ENCODE measurements at regions not wholly inside any gene's neighbourhood (a gene's known extent, or its start where the extent isn't known, plus 50 kb on each side); places are given as distances from the start of the nearest gene placed in this dataset.

DNA sequence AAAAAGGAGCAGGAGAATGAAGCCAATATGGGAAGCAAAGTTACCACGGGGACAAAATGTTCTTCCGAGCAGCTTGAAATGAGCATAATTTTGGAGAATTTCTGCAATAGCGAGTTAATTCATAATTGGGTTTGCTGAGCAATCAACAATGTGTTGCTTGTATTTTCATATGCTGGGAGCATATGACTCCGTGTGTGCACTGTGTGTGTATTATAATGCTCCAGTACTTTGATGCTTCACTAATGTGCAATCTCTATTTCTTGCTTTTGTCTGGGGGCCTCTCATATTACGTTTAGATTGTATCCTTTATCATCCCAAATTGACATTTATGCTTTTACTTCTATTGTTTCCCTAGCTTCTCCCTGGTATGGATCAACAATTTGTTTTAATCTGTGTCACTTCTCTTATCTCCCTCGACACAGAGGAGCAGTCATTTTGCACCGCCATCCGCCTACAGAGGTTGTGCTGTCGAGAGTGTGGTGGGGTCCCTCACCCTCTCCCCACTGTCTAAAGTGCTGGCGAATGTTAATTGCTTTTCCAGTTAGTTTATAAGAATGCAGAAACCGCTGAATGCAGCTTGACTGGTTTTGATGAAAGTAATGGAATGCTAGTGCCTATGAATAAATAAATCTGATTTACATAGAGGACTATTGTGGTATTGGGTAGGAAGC, 372.5 kb upstream of the WWC1 start:
- no peak for TF ChIP-seq CTCF (IDR thresholded peaks at IDR 0.05; ENCODE audit: low read depth, low read length)
- TF ChIP-seq POLR2A (IDR thresholded peaks at IDR 0.05; ENCODE audit: extremely low read depth, insufficient read length), result no peak

Data from NB4 (cell line).